HK-2 (cell line): ENCODE measurements at regions not wholly inside any gene's neighbourhood (a gene's known extent, or its start where the extent isn't known, plus 50 kb on each side); places are given as distances from the start of the nearest gene placed in this dataset.
"Not testable (repeated sequence)": the region's sequence is repeated elsewhere in the genome, so short reads cannot be mapped to it uniquely, and the experiment has no call there.

Experiments
- DNase-seq: peaks from one replicate; pipeline ENCODE4 v3.0.0-alpha.2; 2018; ENCODE audit not compliant: unreplicated experiment

- DNase-seq, result no peak
Measured at GRCh38 chr3:147333098-147333497, 73.2 kb downstream of the ZIC4 start.

GRCh38 chr3:147328711-147329110 lies 77.6 kb downstream of the ZIC4 start:
- no peak for DNase-seq

GRCh38 chr3:147324356-147324755 lies 82.0 kb downstream of the ZIC4 start:
- no peak for DNase-seq

GRCh38 chr3:147318900-147319299 lies 87.4 kb downstream of the ZIC4 start:
- no peak for DNase-seq

GRCh38 chr3:147317080-147317479 lies 89.3 kb downstream of the ZIC4 start:
- DNase-seq, result not testable (repeated sequence)

- DNase-seq, result no peak
Measured at GRCh38 chr3:147313513-147313912, 92.8 kb downstream of the ZIC4 start.

- no peak for DNase-seq
Measured at GRCh38 chr3:147312786-147313280, 93.5 kb downstream of the ZIC4 start.

- no peak for DNase-seq
Measured at GRCh38 chr3:147311716-147312115, 94.6 kb downstream of the ZIC4 start.

GRCh38 chr3:147305533-147306250 lies 100.7 kb downstream of the ZIC4 start:
- DNase-seq, result no peak

- DNase-seq, result no peak
Measured at GRCh38 chr3:147304756-147305155, 101.6 kb downstream of the ZIC4 start.

- DNase-seq, result no peak
Measured at GRCh38 chr3:147301781-147302180, 104.6 kb downstream of the ZIC4 start.

- DNase-seq, result no peak
Measured at GRCh38 chr3:147299656-147300055, 106.7 kb downstream of the ZIC4 start.

- no peak for DNase-seq
Measured at GRCh38 chr3:147298511-147298982, 107.8 kb downstream of the ZIC4 start.

- no peak for DNase-seq
Measured at GRCh38 chr3:147297761-147298350, 108.5 kb downstream of the ZIC4 start.

- DNase-seq, result not testable (repeated sequence)
Measured at GRCh38 chr3:147287370-147287769, 119.0 kb downstream of the ZIC4 start.

GRCh38 chr3:147269907-147270306 lies 136.4 kb downstream of the ZIC4 start:
- no peak for DNase-seq

- DNase-seq, result no peak
Measured at GRCh38 chr3:147267434-147267833, 138.9 kb downstream of the ZIC4 start.

- DNase-seq, result no peak
Measured at GRCh38 chr3:147257944-147258343, 148.4 kb downstream of the ZIC4 start.

- no peak for DNase-seq
Measured at GRCh38 chr3:147256739-147257138, 149.6 kb downstream of the ZIC4 start.

- DNase-seq, result no peak
Measured at GRCh38 chr3:147246906-147247305, 159.4 kb downstream of the ZIC4 start.

- DNase-seq, result not testable (repeated sequence)
Measured at GRCh38 chr3:147245638-147246037, 160.7 kb downstream of the ZIC4 start.

GRCh38 chr3:147245022-147245421 lies 161.3 kb downstream of the ZIC4 start:
- not testable (repeated sequence) for DNase-seq

- DNase-seq, result no peak
Measured at GRCh38 chr3:147244397-147244796, 161.9 kb downstream of the ZIC4 start.
